PFSK-1 (cell line): ENCODE measurements at regions not wholly inside any gene's neighbourhood (a gene's known extent, or its start where the extent isn't known, plus 50 kb on each side); places are given as distances from the start of the nearest gene placed in this dataset.

Experiments
- TAF1 ChIP-seq: IDR thresholded peaks from 2 replicates; pipeline ENCODE4 v1.6.1; 2012; ENCODE audit warnings: low read length, control low read depth, borderline replicate concordance; ENCODE audit not compliant: insufficient read depth
- TF ChIP-seq, protein P1 (sequence below), 2 experiments: IDR thresholded peaks; 2 replicates each; pipeline versions ENCODE4 v1.6.1 to v1.8.0; 2011 to 2012; ENCODE audit warnings: low read depth in 2 of 2, low read length in 2 of 2, control low read depth in 1 of 2, inconsistent platforms in 1 of 2, mild to moderate bottlenecking in 1 of 2, moderate library complexity in 1 of 2; ENCODE audit not compliant: insufficient read depth in 1 of 2

DNA sequence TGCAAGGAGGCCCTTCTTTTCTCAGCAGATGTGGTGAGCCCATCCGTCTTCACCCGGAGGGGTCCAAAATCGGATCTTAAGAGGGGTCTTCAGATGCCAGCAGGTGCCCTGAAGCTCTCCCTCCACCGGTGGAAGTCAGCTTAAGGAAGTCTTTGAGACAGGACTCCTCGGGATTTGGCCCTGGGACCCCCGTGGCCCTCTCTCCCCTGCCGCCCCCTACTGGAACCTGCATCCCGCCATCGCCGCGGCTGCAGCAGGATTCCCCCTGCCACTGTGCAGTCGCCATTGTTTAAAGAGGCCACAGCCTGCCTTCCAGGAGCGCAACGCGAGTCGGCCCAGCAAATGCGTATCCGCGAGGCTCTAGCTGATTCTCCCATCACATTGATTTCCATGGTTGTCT is 292.5 kb upstream of the ZNF337 start:
- TF ChIP-seq, protein P1, sequence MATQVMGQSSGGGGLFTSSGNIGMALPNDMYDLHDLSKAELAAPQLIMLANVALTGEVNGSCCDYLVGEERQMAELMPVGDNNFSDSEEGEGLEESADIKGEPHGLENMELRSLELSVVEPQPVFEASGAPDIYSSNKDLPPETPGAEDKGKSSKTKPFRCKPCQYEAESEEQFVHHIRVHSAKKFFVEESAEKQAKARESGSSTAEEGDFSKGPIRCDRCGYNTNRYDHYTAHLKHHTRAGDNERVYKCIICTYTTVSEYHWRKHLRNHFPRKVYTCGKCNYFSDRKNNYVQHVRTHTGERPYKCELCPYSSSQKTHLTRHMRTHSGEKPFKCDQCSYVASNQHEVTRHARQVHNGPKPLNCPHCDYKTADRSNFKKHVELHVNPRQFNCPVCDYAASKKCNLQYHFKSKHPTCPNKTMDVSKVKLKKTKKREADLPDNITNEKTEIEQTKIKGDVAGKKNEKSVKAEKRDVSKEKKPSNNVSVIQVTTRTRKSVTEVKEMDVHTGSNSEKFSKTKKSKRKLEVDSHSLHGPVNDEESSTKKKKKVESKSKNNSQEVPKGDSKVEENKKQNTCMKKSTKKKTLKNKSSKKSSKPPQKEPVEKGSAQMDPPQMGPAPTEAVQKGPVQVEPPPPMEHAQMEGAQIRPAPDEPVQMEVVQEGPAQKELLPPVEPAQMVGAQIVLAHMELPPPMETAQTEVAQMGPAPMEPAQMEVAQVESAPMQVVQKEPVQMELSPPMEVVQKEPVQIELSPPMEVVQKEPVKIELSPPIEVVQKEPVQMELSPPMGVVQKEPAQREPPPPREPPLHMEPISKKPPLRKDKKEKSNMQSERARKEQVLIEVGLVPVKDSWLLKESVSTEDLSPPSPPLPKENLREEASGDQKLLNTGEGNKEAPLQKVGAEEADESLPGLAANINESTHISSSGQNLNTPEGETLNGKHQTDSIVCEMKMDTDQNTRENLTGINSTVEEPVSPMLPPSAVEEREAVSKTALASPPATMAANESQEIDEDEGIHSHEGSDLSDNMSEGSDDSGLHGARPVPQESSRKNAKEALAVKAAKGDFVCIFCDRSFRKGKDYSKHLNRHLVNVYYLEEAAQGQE (IDR thresholded peaks at IDR 0.05; ENCODE audit: insufficient read depth in 1 of 2, low read depth in 2 of 2, low read length in 2 of 2), result no peak
- TF ChIP-seq TAF1, result no peak
